Heart left ventricle (tissue), 13 donors: ENCODE measurements at regions not wholly inside any gene's neighbourhood (a gene's known extent, or its start where the extent isn't known, plus 50 kb on each side); places are given as distances from the start of the nearest gene placed in this dataset.

Source experiments
- CTCF ChIP-seq, 12 donors: fragments of 200-600 bp; sonication (generic) in 4 of 12; IDR thresholded peaks; one replicate each; pipeline versions ENCODE4 v1.5.0 to v1.8.0; 2018 to 2022; ENCODE audit warnings: antibody characterized with exemption in 12 of 12, mild to moderate bottlenecking in 5 of 12
- POLR2A ChIP-seq, 2 donors: fragments of 450-650 bp; IDR thresholded peaks; one replicate each; pipeline ENCODE4 v1.6.1; 2017; ENCODE audit warnings: antibody characterized with exemption in 2 of 2, mild to moderate bottlenecking in 2 of 2, moderate library complexity in 2 of 2
- donor health status: ischemic (EF 13 %, LVEDD 7.1; RV severe dilation, severe dysfunction).
- donor health status: DM: no; HTN: yes; CAD: no.
- donor health status: DM: no; HTN: no; CAD: no.
- donor health status: ischemic (EF 25% LVEDD 6.9; RV normal size, moderate dysfunction).
- donor health status: ischemic (EF 25% LVEDD 5.7; RV mildly dilated, moderate dysfunction).
- donor health status: ischemic (EF 35%, LVEDD 5.7; RV mildly dilated, moderate dysfunction).
- donor health status: nonischemic (EF 11% LVEDD 7.7; RV severe dilation, severe dysfunction).
- donor health status: DM: yes; HTN: yes; CAD: no.
- donor health status: PGD.
- donor health status: ischemic (EF 29% LVEDD 5.4; RV normal size, mild dysfunction).
- donor health status: nonischemic (EF 23%, LVEDD 6.1; RV moderate dilation, normal function).

GRCh38 chr15:26294059-26294689, 431.0 kb upstream of the ATP10A start:
- TF ChIP-seq CTCF (IDR thresholded peaks at IDR 0.05) (peak in 11 of 12 donors; percentile 13 to 57 (median 35)), POLR2A (IDR thresholded peaks at IDR 0.05) (no peak)
